Endothelial cell of umbilical vein (primary cell): ENCODE measurements at regions not wholly inside any gene's neighbourhood (a gene's known extent, or its start where the extent isn't known, plus 50 kb on each side); places are given as distances from the start of the nearest gene placed in this dataset.

Experiments
- BruUV-seq: library from RNA; stranded (reverse); fragments of 400-500 nt; replicated peaks from 2 replicates; lab custom pipeline; 2021; lab: Mats Ljungman, UMichigan
- CTCF ChIA-PET: fragments of 300-600, 350-600 bp; sonication (Branson Sonifier 250); formaldehyde crosslinking; loops from one replicate; lab custom pipeline; 2021; ENCODE audit warnings: antibody characterized with exemption, inconsistent platforms; lab: Charles Lee
- POLR2A ChIA-PET: fragments of 300-600, 350-600 bp; sonication (Branson Sonifier 250); formaldehyde crosslinking; loops from one replicate; lab custom pipeline; 2021; ENCODE audit warnings: antibody characterized with exemption, inconsistent platforms; lab: Charles Lee
- DNase-seq: peaks from one replicate; pipeline ENCODE4 v3.0.0-alpha.2; 2011; ENCODE audit warnings: low read depth, low spot score
- FAIRE-seq: peaks from 2 replicates; lab custom pipeline; 2011; peaks lifted over from hg19 to GRCh38; lab: Jason Lieb, UNC
- H2AFZ ChIP-seq: 2 replicates; pipeline ENCODE4 v1.6.0; 2012; ENCODE audit warnings: low read depth, low read length, control low read depth, inconsistent platforms
- H3K27ac ChIP-seq: 2 replicates; pipeline ENCODE4 v1.5.1; 2011; ENCODE audit warnings: low read depth, mild to moderate bottlenecking, control low read depth, low read length, moderate library complexity; ENCODE audit not compliant: insufficient read depth
- H3K27me3 ChIP-seq, 2 experiments: 2 replicates each; pipeline versions ENCODE4 v1.6.0 to v1.6.1; 2011; ENCODE audit warnings: low read length in 2 of 2, mixed read lengths in 1 of 2; ENCODE audit not compliant: control insufficient read depth in 2 of 2, insufficient read depth in 2 of 2
- H3K36me3 ChIP-seq, 2 experiments: 2 replicates in 1 of 2; 3 replicates in 1 of 2; pipeline ENCODE4 v1.5.1; 2011; ENCODE audit warnings: low read length in 2 of 2, mild to moderate bottlenecking in 1 of 2, moderate library complexity in 1 of 2; ENCODE audit not compliant: control insufficient read depth in 2 of 2, insufficient read depth in 2 of 2; ENCODE audit errors: extremely low read depth in 1 of 2
- H3K4me1 ChIP-seq: 3 replicates; pipeline ENCODE4 v1.5.1; 2011; ENCODE audit warnings: mild to moderate bottlenecking, low read length; ENCODE audit not compliant: control insufficient read depth, insufficient read depth; ENCODE audit errors: extremely low read depth
- H3K4me2 ChIP-seq: 2 replicates; pipeline ENCODE4 v1.6.1; 2011; ENCODE audit warnings: low read length, control low read depth, mixed read lengths; ENCODE audit not compliant: insufficient read depth
- H3K4me3 ChIP-seq, 3 experiments: fragments of 200-600 bp in 1 of 3; sonication (generic), shearing (Covaris generic) in 1 of 3; replicated peaks in 1 of 3; 2 replicates each; pipeline ENCODE4 v1.5.1; 2011 to 2016; ENCODE audit warnings: control low read depth in 3 of 3, low read length in 3 of 3, mild to moderate bottlenecking in 2 of 3, inconsistent platforms in 1 of 3, low read depth in 1 of 3, moderate library complexity in 1 of 3; ENCODE audit not compliant: insufficient read depth in 1 of 3
- H3K79me2 ChIP-seq: 2 replicates; pipeline ENCODE4 v1.6.0; 2012; ENCODE audit warnings: low read length, inconsistent platforms; ENCODE audit not compliant: control insufficient read depth, insufficient read depth
- H3K9ac ChIP-seq: replicated peaks from 2 replicates; pipeline ENCODE3; 2011; ENCODE audit warnings: low read length, control low read depth; ENCODE audit not compliant: insufficient read depth; ENCODE audit errors: extremely low read depth
- H3K9me1 ChIP-seq: replicated peaks from 3 replicates; pipeline ENCODE4 v1.6.0; 2011; ENCODE audit warnings: mild to moderate bottlenecking, low read length; ENCODE audit not compliant: control insufficient read depth, insufficient read depth; ENCODE audit errors: extremely low read depth
- H3K9me3 ChIP-seq: replicated peaks from 2 replicates; pipeline ENCODE4 v1.5.1; 2012; ENCODE audit warnings: low read length, inconsistent platforms; ENCODE audit not compliant: control insufficient read depth, insufficient read depth
- H4K20me1 ChIP-seq: replicated peaks from 2 replicates; pipeline ENCODE3; 2011; ENCODE audit warnings: mild to moderate bottlenecking, low read length; ENCODE audit not compliant: control insufficient read depth, insufficient read depth; ENCODE audit errors: extremely low read depth
- EZH2 ChIP-seq: IDR thresholded peaks from 2 replicates; pipeline ENCODE4 v1.6.1; 2012; ENCODE audit warnings: borderline replicate concordance, low read depth, mild to moderate bottlenecking, moderate library complexity, low read length, inconsistent platforms; ENCODE audit not compliant: severe bottlenecking
- JUN ChIP-seq: IDR thresholded peaks from 2 replicates; pipeline ENCODE4 v1.6.1; 2011; ENCODE audit warnings: borderline replicate concordance, low read depth; ENCODE audit not compliant: insufficient read length, insufficient read depth
- MYC ChIP-seq: IDR thresholded peaks from one replicate; pipeline ENCODE4 v1.6.1; 2011; ENCODE audit warnings: mild to moderate bottlenecking, low read depth, low read length
- POLR2A ChIP-seq: IDR thresholded peaks from 2 replicates; pipeline ENCODE4 v1.6.1; 2012; ENCODE audit warnings: low read depth, mild to moderate bottlenecking, control low read depth, low read length
- POLR2AphosphoS5 ChIP-seq: IDR thresholded peaks from 2 replicates; pipeline ENCODE4 v1.6.1; 2012; ENCODE audit warnings: low read depth, mild to moderate bottlenecking, control low read depth, low read length, moderate library complexity; ENCODE audit not compliant: insufficient read depth
- dilution Hi-C: fragments of 300-500 bp; cut with MboI; formaldehyde crosslinking; loops from one replicate; pipeline ENCODE4 v1.15.0; 2019; ENCODE audit warnings: low sequenced_read_pairs; ENCODE audit not compliant: extremely low pct_ligation_motif_present
- intact Hi-C: fragments of 100-400 bp; cut with micrococcal nuclease; formaldehyde crosslinking; loops from one replicate; pipeline ENCODE4 v1.10.0; 2022
- TF ChIP-seq, protein P1 (sequence below), 2 donors: IDR thresholded peaks; 1 replicate in 1 of 2; 2 replicates in 1 of 2; pipeline ENCODE4 v1.5.1; 2011; ENCODE audit warnings: low read length in 2 of 2, mild to moderate bottlenecking in 2 of 2, moderate library complexity in 2 of 2, control low read depth in 1 of 2, inconsistent platforms in 1 of 2, low read depth in 1 of 2; ENCODE audit not compliant: insufficient read depth in 1 of 2; ENCODE audit errors: extremely low read depth in 1 of 2

- intact Hi-C loops (no loop called here), dilution Hi-C loops (no loop called here)
- POLR2A ChIA-PET, result no interaction called here
- no peak overlapping the region for H3K4me3 ChIP-seq
- H3K4me2 ChIP-seq, result no peak overlapping the region
- no TSS peak for BruUV-seq
- H3K79me2 ChIP-seq, result no peaks in the 10 kb centered on the region
- no peak overlapping the region for H3K9ac ChIP-seq
- H3K4me1 ChIP-seq, result no peaks in the 10 kb centered on the region
- H4K20me1 ChIP-seq, result no peaks in the 10 kb centered on the region
- no peak overlapping the region for H2AFZ ChIP-seq
- H3K9me1 ChIP-seq, result no peaks in the 10 kb centered on the region
- DNase-seq, result no peak
- no peaks in the 10 kb centered on the region for H3K27me3 ChIP-seq
- CTCF ChIA-PET, result no interaction called here
- H3K27ac ChIP-seq, result no peak overlapping the region
- peaks cover under 1% of the 10 kb centered on the region for H3K9me3 ChIP-seq
- no peaks in the 10 kb centered on the region for H3K36me3 ChIP-seq
- no peak for FAIRE-seq
- no peak for TF ChIP-seq MYC
- TF ChIP-seq, protein P1, sequence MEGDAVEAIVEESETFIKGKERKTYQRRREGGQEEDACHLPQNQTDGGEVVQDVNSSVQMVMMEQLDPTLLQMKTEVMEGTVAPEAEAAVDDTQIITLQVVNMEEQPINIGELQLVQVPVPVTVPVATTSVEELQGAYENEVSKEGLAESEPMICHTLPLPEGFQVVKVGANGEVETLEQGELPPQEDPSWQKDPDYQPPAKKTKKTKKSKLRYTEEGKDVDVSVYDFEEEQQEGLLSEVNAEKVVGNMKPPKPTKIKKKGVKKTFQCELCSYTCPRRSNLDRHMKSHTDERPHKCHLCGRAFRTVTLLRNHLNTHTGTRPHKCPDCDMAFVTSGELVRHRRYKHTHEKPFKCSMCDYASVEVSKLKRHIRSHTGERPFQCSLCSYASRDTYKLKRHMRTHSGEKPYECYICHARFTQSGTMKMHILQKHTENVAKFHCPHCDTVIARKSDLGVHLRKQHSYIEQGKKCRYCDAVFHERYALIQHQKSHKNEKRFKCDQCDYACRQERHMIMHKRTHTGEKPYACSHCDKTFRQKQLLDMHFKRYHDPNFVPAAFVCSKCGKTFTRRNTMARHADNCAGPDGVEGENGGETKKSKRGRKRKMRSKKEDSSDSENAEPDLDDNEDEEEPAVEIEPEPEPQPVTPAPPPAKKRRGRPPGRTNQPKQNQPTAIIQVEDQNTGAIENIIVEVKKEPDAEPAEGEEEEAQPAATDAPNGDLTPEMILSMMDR (IDR thresholded peaks at IDR 0.05; ENCODE audit: extremely low read depth in 1 of 2, insufficient read depth in 1 of 2, low read depth in 1 of 2, low read length in 2 of 2), result no peak
- TF ChIP-seq EZH2, result no peak
- no peak for TF ChIP-seq POLR2AphosphoS5
- no peak for TF ChIP-seq JUN
- TF ChIP-seq POLR2A, result no peak
Observed at GRCh38 chr1:239570878-239571277, 184.5 kb downstream of the CHRM3 start.

DNA sequence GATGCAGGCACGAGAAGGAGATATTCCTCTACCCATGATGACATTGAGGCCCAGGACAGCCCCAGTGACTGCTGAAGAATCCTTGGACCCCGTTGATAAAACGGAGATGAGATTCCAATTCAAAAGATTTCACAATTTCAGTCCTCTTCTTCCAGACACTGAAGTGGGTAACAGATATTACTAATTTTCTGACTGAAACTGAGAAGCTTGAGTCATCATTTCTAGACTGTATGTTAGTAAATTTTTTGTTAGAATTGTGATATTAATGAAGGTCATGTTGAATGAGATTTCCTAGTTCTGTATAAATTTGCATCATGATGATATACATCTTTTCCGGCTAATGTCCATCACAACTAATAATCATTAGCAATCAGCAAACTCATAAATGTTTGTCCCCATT, 185.8 kb downstream of the CHRM3 start:
- intact Hi-C loops (no loop called here), dilution Hi-C loops (no loop called here)
- H3K27me3 ChIP-seq, result no peaks in the 10 kb centered on the region
- BruUV-seq, result no TSS peak
- no peaks in the 10 kb centered on the region for H3K36me3 ChIP-seq
- no peak overlapping the region for H2AFZ ChIP-seq
- no peak overlapping the region for H3K4me2 ChIP-seq
- H3K9ac ChIP-seq, result no peak overlapping the region
- H3K79me2 ChIP-seq, result no peaks in the 10 kb centered on the region
- no peak overlapping the region for H3K27ac ChIP-seq
- H3K4me1 ChIP-seq, result no peaks in the 10 kb centered on the region
- FAIRE-seq (no peak), DNase-seq (no peak)
- no peak overlapping the region for H3K4me3 ChIP-seq
- H3K9me3 ChIP-seq, result peaks cover 3% of the 10 kb centered on the region
- TF ChIP-seq MYC, result no peak
- TF ChIP-seq EZH2, result no peak
- CTCF ChIA-PET, result no interaction called here
- H4K20me1 ChIP-seq, result no peaks in the 10 kb centered on the region
- H3K9me1 ChIP-seq, result no peaks in the 10 kb centered on the region
- POLR2A ChIA-PET, result no interaction called here
